ENCODE measurements at regions not wholly inside any gene's neighbourhood (a gene's known extent, or its start where the extent isn't known, plus 50 kb on each side); places are given as distances from the start of the nearest gene placed in this dataset.
"Not testable (repeated sequence)": the region's sequence is repeated elsewhere in the genome, so short reads cannot be mapped to it uniquely, and the experiment has no call there.

GRCh38 chr6:27854421-27854820, 57.8 kb downstream of the OR2B2 start:
- no peak for DNase-seq (ENCODE audit: low read depth in 2 of 2)

DNA sequence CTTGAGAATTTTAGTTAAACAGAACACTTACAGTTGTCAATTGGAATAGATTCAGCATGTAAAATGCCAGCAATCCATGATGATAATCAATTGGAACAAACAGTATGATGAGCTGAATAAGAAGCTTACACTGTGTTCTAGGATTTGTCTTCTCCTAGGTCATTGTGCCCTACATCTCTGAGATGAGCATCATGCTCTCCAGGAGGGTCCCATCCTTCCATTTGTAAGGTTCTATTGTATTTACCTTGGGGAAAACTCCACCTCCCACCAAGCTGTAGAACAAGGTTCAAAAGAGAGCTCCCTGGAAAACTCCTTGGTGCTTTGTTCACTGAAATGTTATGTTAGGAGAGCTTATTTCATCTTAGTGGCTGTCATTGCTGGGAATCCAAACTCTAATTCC, 60.8 kb downstream of the OR2B2 start:
- no peak for DNase-seq (ENCODE audit: low read depth in 2 of 2)

DNA sequence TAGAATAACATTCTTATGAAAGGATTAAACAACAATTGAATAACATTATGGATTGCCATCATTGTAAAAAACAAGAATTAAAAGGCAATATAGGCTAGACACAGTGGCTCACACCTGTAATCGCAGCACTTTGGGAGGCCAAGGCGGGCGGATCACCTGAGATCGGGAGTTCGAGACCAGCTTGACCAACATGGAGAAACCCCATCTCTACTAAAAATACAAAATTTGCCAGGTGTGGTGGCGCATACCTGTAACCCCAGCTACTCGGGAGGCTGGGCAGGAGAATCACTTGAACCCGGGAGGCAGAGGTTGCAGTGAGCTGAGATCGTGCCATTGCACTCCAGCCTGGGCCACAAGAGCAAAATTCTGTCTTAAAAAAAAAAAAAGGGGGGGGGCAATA, 63.2 kb downstream of the OR2B2 start:
- DNase-seq (ENCODE audit: low read depth in 2 of 2): not testable (repeated sequence)

- no peak for DNase-seq (ENCODE audit: low read depth in 2 of 2)
Measured at GRCh38 chr6:27847706-27848105, 64.5 kb downstream of the OR2B2 start.

GRCh38 chr6:27840572-27840971, 71.6 kb downstream of the OR2B2 start:
- DNase-seq (ENCODE audit: low read depth in 2 of 2): no peak

GRCh38 chr6:27839626-27840475, 72.3 kb downstream of the OR2B2 start:
- no peak for DNase-seq (ENCODE audit: low read depth in 2 of 2)

DNA sequence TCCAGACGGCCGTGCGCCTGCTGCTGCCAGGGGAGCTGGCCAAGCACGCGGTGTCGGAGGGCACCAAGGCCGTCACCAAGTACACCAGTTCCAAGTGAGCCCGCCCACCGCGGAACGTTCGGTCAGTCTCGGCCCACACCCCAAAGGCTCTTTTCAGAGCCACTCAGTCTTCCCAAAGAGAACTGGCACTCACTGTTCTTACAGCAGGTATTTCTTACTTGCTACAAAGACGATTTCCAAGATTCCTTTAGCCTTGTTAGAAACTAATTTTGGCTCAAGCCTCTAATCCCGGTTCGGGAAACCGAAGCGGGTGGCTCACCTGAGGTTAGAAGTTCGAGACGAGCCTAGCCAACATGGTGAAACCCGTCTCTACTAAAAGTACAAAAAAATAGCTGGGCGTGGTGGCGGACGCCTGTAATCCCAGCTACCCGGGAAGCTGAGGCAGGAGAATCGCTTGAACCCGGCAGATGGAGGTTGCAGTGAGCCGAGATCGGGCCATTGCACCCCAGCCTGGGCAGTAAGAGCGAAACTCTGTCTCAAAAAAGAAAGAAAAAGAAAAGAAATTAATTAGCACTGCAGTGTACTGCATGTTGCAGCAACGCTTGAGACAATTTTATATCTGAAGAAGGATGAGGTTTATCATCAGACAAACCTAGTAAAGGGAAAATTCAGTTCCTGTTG, 73.1 kb downstream of the OR2B2 start:
- no peak for DNase-seq (ENCODE audit: low read depth in 2 of 2)

DNA sequence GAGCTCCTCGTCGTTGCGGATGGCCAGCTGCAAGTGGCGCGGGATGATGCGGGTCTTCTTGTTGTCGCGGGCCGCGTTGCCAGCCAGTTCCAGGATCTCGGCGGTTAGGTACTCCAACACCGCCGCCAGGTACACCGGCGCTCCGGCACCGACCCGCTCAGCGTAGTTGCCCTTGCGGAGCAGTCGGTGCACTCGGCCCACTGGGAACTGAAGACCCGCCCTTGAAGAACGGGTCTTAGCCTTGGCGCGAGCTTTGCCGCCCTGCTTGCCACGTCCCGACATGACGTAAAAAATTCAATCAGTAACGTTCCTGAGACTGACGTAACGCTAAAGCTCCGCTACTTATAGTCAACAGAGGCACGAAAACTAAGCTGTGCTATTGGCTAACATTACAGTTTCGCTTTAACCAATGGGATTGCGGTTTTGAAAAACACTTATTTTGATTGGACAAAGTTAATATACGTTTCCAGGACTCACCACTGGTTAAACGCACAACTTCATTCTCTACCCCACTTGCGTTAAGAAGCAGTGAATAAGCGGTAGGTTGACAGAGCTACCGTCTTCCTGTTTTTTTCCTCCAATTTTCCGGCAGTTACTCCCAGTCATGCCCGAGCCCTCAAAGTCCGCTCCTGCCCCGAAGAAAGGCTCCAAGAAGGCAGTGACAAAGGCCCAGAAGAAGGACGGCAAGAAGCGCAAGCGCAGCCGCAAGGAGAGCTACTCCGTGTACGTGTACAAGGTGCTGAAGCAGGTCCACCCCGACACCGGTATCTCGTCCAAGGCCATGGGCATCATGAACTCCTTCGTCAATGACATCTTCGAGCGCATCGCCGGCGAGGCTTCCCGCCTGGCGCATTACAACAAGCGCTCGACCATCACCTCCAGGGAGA, 73.9 kb downstream of the OR2B2 start:
- DNase-seq (ENCODE audit: low read depth in 2 of 2): peak in 1 of 2 donors; percentile 53

DNA sequence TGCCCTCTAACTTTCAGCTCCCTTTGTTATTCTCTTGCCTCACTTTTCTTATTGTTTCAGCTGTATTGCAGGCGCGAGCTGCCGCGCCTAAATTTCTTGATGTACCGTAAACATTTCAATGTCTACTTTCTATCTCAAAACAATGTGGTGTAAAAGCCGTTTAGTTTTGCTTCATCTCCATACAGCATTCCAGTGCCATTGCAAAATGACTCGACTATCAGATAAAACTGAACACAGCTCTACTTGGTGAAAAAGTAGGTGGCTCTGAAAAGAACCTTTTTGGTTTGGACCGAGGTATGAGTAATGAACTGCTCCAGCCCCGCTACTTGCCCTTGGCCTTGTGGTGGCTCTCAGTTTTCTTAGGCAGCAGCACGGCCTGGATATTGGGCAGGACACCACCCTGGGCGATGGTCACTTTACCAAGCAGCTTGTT, 74.6 kb downstream of the OR2B2 start:
- DNase-seq (ENCODE audit: low read depth in 2 of 2): no peak

GRCh38 chr6:27836783-27837624, 75.2 kb downstream of the OR2B2 start:
- peak in 1 of 2 donors; percentile 32 for DNase-seq (ENCODE audit: low read depth in 2 of 2)

GRCh38 chr6:27836141-27836782, 75.9 kb downstream of the OR2B2 start:
- DNase-seq (ENCODE audit: low read depth in 2 of 2): no peak

DNA sequence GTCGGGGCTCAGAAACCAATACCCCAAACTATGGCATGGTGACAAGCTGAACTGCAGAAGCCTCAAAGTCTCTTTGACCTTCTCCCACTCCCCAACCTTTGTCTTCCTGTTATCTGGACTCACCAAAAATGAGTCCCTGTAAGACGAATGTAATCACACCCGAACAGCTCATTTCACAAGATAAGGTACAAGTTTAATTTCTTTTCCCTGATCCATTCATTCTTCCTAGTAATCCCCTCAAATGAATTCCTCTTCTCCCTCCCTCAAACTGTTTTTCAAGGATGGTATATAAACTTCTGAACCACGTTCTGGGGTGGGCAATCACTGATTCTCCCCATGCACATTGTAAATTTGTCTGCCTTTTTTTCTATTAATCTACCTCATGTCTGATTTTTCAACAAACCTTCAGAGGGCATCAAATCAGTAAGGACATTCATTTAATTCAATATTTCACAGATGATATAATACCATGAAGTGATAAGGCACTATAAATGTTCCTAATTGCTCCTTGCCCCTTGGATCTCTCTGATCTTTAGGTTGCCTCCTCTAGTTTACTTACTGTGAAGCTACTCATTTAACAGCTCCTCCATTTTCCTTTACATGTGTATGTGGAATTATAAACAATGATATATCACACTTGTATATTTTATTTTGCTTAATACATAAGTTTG, 77.2 kb downstream of the OR2B2 start:
- DNase-seq (ENCODE audit: low read depth in 2 of 2): no peak

DNA sequence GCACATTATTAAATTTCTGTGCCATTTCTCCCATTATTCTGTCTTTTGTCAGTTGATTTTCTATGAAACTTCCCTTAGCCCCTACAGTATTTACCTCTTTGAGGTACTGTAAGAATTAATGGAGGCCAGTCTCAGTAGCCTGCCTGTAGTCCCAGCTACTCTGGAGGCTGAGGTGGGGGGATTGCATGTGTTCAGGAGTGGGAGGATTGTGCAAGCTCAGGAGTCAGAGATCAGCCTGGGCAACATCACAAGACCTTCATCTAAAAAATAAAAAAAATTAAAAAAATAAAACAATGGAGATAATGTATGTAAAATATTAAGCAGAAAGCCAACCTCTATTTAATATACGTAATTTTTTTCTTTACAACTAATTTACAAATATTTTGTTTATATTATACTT, 77.8 kb downstream of the OR2B2 start:
- no peak for DNase-seq (ENCODE audit: low read depth in 2 of 2)

DNA sequence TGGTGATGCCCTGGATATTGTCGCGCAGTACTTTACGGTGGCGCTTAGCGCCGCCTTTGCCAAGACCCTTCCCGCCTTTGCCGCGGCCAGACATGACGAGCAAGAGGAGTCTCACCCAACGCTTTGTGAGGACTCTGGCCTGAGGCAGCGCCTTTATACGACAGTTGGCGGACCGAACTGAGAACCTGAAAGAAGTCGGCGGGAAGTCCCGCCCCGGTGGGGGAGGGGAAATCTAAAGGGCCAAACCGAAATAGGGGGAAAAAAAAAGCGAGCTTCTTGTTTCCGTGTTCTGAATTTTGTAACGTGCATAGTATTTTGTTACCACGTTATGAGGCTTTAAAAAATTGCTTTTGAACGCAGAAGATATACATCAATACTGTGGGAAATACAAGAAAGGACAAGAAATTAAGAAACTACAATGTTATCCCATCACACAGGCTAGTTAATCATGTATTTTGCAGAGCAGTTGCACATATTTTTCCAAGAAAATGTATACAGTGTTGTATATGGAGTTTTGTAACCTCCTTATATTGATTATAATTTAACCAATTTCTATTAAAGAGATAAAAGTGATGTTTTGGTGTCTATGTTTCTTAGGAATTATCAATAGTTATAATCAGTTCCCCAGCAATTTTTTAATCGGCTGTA, 80.6 kb downstream of the OR2B2 start:
- peak in 1 of 2 donors; percentile 59 for DNase-seq (ENCODE audit: low read depth in 2 of 2)

GRCh38 chr6:27830600-27831433, 81.4 kb downstream of the OR2B2 start:
- DNase-seq (ENCODE audit: low read depth in 2 of 2): not testable (repeated sequence)

GRCh38 chr6:27830212-27830599, 82.0 kb downstream of the OR2B2 start:
- no peak for DNase-seq (ENCODE audit: low read depth in 2 of 2)

GRCh38 chr6:27829453-27830211, 82.6 kb downstream of the OR2B2 start:
- DNase-seq (ENCODE audit: low read depth in 2 of 2): no peak

DNA sequence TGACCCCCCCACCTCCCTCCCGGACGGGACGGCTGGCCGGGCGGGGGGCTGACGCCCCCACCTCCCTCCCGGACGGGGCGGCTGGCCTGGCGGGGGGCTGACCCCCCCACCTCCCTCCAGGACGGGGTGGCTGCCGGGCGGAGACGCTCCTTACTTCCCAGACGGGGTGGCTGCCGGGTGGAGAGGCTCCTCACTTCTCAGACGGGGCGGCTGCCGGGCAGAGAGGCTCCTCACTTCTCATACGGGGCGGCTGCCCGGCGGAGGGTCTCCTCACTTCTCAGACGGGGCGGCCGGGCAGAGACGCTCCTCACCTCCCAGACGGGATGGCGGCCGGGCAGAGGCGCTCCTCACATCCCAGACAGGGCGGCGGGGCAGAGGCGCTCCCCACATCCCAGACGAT, 84.7 kb downstream of the OR2B2 start:
- DNase-seq (ENCODE audit: low read depth in 2 of 2): not testable (repeated sequence)

Data from stimulated activated CD8-positive, alpha-beta memory T cell treated with anti-CD3 and anti-CD28 coated beads, Interleukin-2, amount 100 ng/mL, for 1 hour (primary cell).